HepG2 (cell line): ENCODE measurements at regions not wholly inside any gene's neighbourhood (a gene's known extent, or its start where the extent isn't known, plus 50 kb on each side); places are given as distances from the start of the nearest gene placed in this dataset.

Experiments
- ATAC-seq: fragments of 200-7000 bp; cut with Tn5 transposase; 3 replicates; pipeline ENCODE4 v1.9.1; 2020; ENCODE audit warnings: mild to moderate bottlenecking, moderate library complexity
- BruUV-seq: library from RNA; stranded (reverse); fragments of 400-500 nt; replicated peaks from 2 replicates; lab custom pipeline; 2021; lab: Mats Ljungman, UMichigan
- CTCF ChIA-PET: fragments of 300-600 bp; formaldehyde crosslinking; extraction: SDS; loops from one replicate; lab custom pipeline; 2021; ENCODE audit warnings: low total read pairs, inconsistent platforms, low intra/inter-chr PET ratio; lab: Yijun Ruan, JAX
- POLR2A ChIA-PET: fragments of 350-600 bp; sonication (Branson Sonifier 250); formaldehyde crosslinking; loops from one replicate; lab custom pipeline; 2020; ENCODE audit warnings: antibody characterized with exemption, inconsistent platforms; lab: Yijun Ruan, JAX
- DNase-seq: peaks from one replicate; pipeline ENCODE4 v3.0.0-alpha.2; 2015; ENCODE audit warnings: low spot score
- FAIRE-seq: peaks from 3 replicates; lab custom pipeline; 2011; peaks lifted over from hg19 to GRCh38; lab: Jason Lieb, UNC
- H2AFZ ChIP-seq: one replicate; pipeline ENCODE4 v1.6.1; 2011; ENCODE audit warnings: low read length, inconsistent platforms
- H3K27ac ChIP-seq: fragments of 300-600 bp; 3 replicates; pipeline ENCODE4 v1.8.0; 2011; ENCODE audit warnings: mixed run types, mild to moderate bottlenecking, mixed read lengths, low read length, inconsistent platforms; ENCODE audit not compliant: insufficient read depth; ENCODE audit errors: extremely low read length
- H3K27me3 ChIP-seq, 2 experiments: fragments of 200-600 bp in 1 of 2; 2 replicates in 1 of 2; 3 replicates in 1 of 2; pipeline versions ENCODE4 v1.6.0 to v1.8.0; 2011; ENCODE audit warnings: low read length in 2 of 2, mild to moderate bottlenecking in 2 of 2, moderate library complexity in 2 of 2, inconsistent platforms in 1 of 2; ENCODE audit not compliant: insufficient read depth in 2 of 2, control insufficient read depth in 1 of 2
- H3K36me3 ChIP-seq, 2 experiments: fragments of 200-600 bp in 1 of 2; replicated peaks in 1 of 2; 2 replicates in 1 of 2; 3 replicates in 1 of 2; pipeline versions ENCODE4 v1.5.1 to v1.8.0; 2011; ENCODE audit warnings: low read length in 2 of 2, inconsistent platforms in 1 of 2; ENCODE audit not compliant: insufficient read depth in 2 of 2, control insufficient read depth in 1 of 2
- H3K4me1 ChIP-seq: 2 replicates; pipeline ENCODE4 v1.5.1; 2012; ENCODE audit warnings: low read length, inconsistent platforms; ENCODE audit not compliant: insufficient read depth
- H3K4me2 ChIP-seq: 2 replicates; pipeline ENCODE4 v1.6.0; 2011; ENCODE audit warnings: low read depth, low read length, inconsistent platforms
- H3K4me3 ChIP-seq, 3 experiments: fragments of 200-600 bp in 1 of 3; sonication (generic), shearing (Covaris generic) in 1 of 3; replicated peaks in 1 of 3; 2 replicates each; pipeline ENCODE4 v1.5.1; 2011 to 2016; ENCODE audit warnings: low read length in 3 of 3, inconsistent platforms in 2 of 3, low read depth in 2 of 3, mild to moderate bottlenecking in 2 of 3, control low read depth in 1 of 3, mixed read lengths in 1 of 3; ENCODE audit not compliant: insufficient read depth in 1 of 3
- H3K79me2 ChIP-seq: one replicate; pipeline ENCODE4 v1.6.1; 2011; ENCODE audit warnings: low read length, inconsistent platforms; ENCODE audit not compliant: insufficient read depth
- H3K9ac ChIP-seq: 2 replicates; pipeline ENCODE4 v1.6.0; 2011; ENCODE audit warnings: mild to moderate bottlenecking, low read depth, low read length, inconsistent platforms; ENCODE audit not compliant: insufficient read depth
- H3K9me3 ChIP-seq: 2 replicates; pipeline ENCODE4 v1.5.1; 2012; ENCODE audit warnings: mild to moderate bottlenecking, low read length
- H4K20me1 ChIP-seq: 2 replicates; pipeline ENCODE4 v1.6.0; 2011; ENCODE audit warnings: inconsistent platforms, mild to moderate bottlenecking, low read length, moderate library complexity; ENCODE audit not compliant: insufficient read depth
- ARNTL ChIP-seq: sonication (generic); formaldehyde crosslinking; IDR thresholded peaks from 2 replicates; pipeline ENCODE4 v1.4.0; 2020; ENCODE audit warnings: mild to moderate bottlenecking, missing genetic modification reagents
- ELF3 ChIP-seq: IDR thresholded peaks from 2 replicates; pipeline ENCODE4 v1.6.1; 2016; ENCODE audit warnings: missing genetic modification reagents, missing compliant biosample characterization
- GATA4 ChIP-seq: sonication (generic); IDR thresholded peaks from 2 replicates; pipeline ENCODE4 v1.6.1; 2016; ENCODE audit warnings: antibody characterized with exemption, low read depth, borderline replicate concordance
- GPN1 ChIP-seq: sonication (generic); formaldehyde crosslinking; IDR thresholded peaks from 2 replicates; pipeline ENCODE4 v1.5.1; 2020; ENCODE audit warnings: missing genetic modification reagents, borderline replicate concordance
- HOXA5 ChIP-seq: sonication (generic); formaldehyde crosslinking; IDR thresholded peaks from 2 replicates; pipeline ENCODE4 v1.4.0; 2020; ENCODE audit warnings: missing genetic modification reagents
- MNT ChIP-seq: fragments of 450-650 bp; IDR thresholded peaks from 2 replicates; pipeline ENCODE4 v1.6.1; 2016
- NCOA2 ChIP-seq: sonication (generic); formaldehyde crosslinking; IDR thresholded peaks from 2 replicates; pipeline ENCODE4 v1.8.0; 2022; ENCODE audit warnings: inconsistent platforms
- SOX6 ChIP-seq, 2 experiments: fragments of 450-650 bp in 1 of 2; sonication (generic) in 1 of 2; formaldehyde crosslinking in 1 of 2; IDR thresholded peaks; 2 replicates each; pipeline versions ENCODE4 v1.4.0 to v1.6.1; 2017 to 2020; ENCODE audit warnings: antibody characterized with exemption in 1 of 2, mild to moderate bottlenecking in 1 of 2, missing genetic modification reagents in 1 of 2
- ZNF121 ChIP-seq: sonication (generic); formaldehyde crosslinking; IDR thresholded peaks from 2 replicates; pipeline ENCODE4 v1.5.0; 2020; ENCODE audit warnings: mild to moderate bottlenecking, missing genetic modification reagents
- ZNF570 ChIP-seq: sonication (generic); formaldehyde crosslinking; IDR thresholded peaks from 2 replicates; pipeline ENCODE4 v1.4.0; 2020; ENCODE audit warnings: mild to moderate bottlenecking, missing genetic modification reagents, borderline replicate concordance
- ZNF749 ChIP-seq: sonication (generic); formaldehyde crosslinking; IDR thresholded peaks from 2 replicates; pipeline ENCODE4 v1.8.0; 2022; ENCODE audit warnings: mild to moderate bottlenecking, missing genetic modification reagents, moderate library complexity, borderline replicate concordance
- ZNF883 ChIP-seq: sonication (generic); formaldehyde crosslinking; IDR thresholded peaks from 2 replicates; pipeline ENCODE4 v1.5.1; 2020; ENCODE audit warnings: mild to moderate bottlenecking, missing genetic modification reagents; ENCODE audit errors: not compliant biosample characterization
- WGBS: methylation state at CpG from one replicate; pipeline ENCODE4 v1.1.6; 2017; ENCODE audit warnings: low lambda C conversion rate; 5-methylcytosine and 5-hydroxymethylcytosine counted together
- in situ Hi-C: cut with HindIII; loops from 2 replicates; pipeline ENCODE4 v1.10.0; 2017; ENCODE audit warnings: low pct_unique_long_range_greater_than_20kb; ENCODE audit not compliant: extremely low pct_ligation_motif_present
- intact Hi-C: fragments of 100-400 bp; cut with micrococcal nuclease; formaldehyde crosslinking; loops from one replicate; pipeline ENCODE4 v1.10.0; 2022; ENCODE audit not compliant: unreplicated experiment

DNA sequence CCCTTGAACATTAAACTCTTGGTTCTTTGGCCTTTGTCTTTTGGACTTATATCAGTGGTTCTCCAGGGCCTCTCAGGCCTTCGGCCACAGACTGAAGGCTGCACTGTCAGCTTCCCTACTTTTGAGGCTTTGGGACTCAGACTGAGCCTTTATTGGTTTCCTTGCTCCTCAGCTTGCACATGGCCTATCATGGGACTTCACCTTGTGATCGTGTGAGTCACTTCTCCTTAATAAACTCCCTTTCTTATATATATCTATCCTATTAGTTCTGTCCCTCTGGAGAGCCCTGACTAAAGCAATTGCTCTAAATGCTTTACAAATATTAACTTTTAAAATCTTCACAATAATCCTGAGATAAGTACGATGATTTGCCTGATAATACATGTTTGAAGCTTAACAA is 353.6 kb upstream of the TRIB2 start:
- no TSS peak for BruUV-seq
- WGBS, result 0% methylated on average over 3 of the region's 3 CpGs
- Histone ChIP-seq H3K9me3 (no peaks in the 10 kb centered on the region), H3K79me2 (no peaks in the 10 kb centered on the region), H3K9ac (no peak overlapping the region), H3K4me2 (no peak overlapping the region), H2AFZ (no peak overlapping the region), H3K4me3 (no peak overlapping the region), H3K27ac (no peak overlapping the region), H3K27me3 (no peaks in the 10 kb centered on the region), H3K4me1 (no peaks in the 10 kb centered on the region), H4K20me1 (no peaks in the 10 kb centered on the region), H3K36me3 (no peaks in the 10 kb centered on the region)
- POLR2A ChIA-PET, result no interaction called here
- no peak for FAIRE-seq
- CTCF ChIA-PET, result no interaction called here
- no peak for ATAC-seq
- no peak for TF ChIP-seq ZNF570 (CRISPR knock-in tag)
- TF ChIP-seq GATA4, result no peak
- TF ChIP-seq ELF3, result no peak
- no peak for TF ChIP-seq HOXA5 (CRISPR knock-in tag)
- TF ChIP-seq ZNF121 (CRISPR knock-in tag), result no peak
- no peak for TF ChIP-seq ARNTL (CRISPR knock-in tag)
- no peak for TF ChIP-seq ZNF883 (CRISPR knock-in tag)
- TF ChIP-seq GPN1 (CRISPR knock-in tag), result no peak
- no peak for TF ChIP-seq NCOA2 (CRISPR knock-in tag)
- TF ChIP-seq MNT, result no peak
- no peak for TF ChIP-seq SOX6 (IDR thresholded peaks at IDR 0.05)
- no peak for TF ChIP-seq SOX6 (CRISPR knock-in tag; IDR thresholded peaks at IDR 0.05)
- TF ChIP-seq ZNF749, result no peak
- intact Hi-C loops (no loop called here), in situ Hi-C loops (no loop called here)
- DNase-seq, result no peak
